GM18498 (cell line): ENCODE measurements at regions not wholly inside any gene's neighbourhood (a gene's known extent, or its start where the extent isn't known, plus 50 kb on each side); places are given as distances from the start of the nearest gene placed in this dataset.

Experiments used
- ATAC-seq: cut with Tn5 transposase; IDR thresholded peaks from one replicate; pipeline ENCODE4 v1.9.1; 2021; ENCODE audit warnings: mild to moderate bottlenecking, moderate library complexity; ENCODE audit not compliant: unreplicated experiment

DNA sequence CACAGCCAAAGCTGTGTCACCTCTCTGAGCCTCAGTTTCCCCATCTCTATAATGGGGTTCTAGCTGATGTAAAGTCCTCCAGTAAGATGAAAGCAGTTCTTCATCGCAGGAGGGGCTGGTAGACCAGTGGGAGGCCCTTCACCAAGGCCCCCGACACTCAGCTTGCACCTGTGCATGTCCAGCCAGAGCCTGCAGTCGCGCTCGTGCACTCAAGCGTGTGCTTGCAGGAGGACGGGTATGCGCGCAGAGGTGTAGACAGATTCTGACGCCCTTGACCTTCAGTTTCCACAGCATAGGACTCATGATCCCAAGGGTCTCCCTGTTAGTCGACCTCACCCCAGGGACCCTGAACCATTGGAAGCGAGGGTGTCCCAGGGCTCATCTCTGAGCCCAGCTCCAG lies 633.7 kb downstream of the TBC1D22A start:
- ATAC-seq: no peak

DNA sequence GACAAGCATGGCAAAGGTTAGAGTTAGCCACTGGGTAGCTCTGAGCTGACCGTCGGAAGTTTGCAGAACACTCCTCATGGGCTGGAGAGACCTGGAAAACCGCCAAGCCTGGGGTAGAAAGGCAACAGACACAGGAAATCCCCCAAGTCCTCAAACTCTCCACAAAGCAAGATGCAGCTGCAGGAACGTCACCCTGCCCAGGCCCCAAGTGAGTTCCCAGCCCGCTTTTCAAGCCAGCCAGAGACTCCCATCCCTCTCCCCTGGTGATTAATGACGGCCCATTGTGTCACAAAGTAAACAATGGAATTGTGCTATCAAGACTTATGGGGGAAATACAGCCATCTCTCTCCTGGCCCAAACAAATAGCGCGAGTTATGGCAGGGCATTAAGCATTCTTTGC lies 633.0 kb downstream of the TBC1D22A start:
- ATAC-seq: no peak

- ATAC-seq: no peak
These were observed 632.3 kb downstream of the TBC1D22A start for GRCh38 chr22:47394504-47395440.

GRCh38 chr22:47393191-47393590 lies 630.7 kb downstream of the TBC1D22A start:
- no peak for ATAC-seq

GRCh38 chr22:47392729-47393128 lies 630.3 kb downstream of the TBC1D22A start:
- ATAC-seq: no peak

- ATAC-seq: no peak
These were observed 629.6 kb downstream of the TBC1D22A start for GRCh38 chr22:47392054-47392347.

- ATAC-seq: no peak
These were observed 629.0 kb downstream of the TBC1D22A start for GRCh38 chr22:47391169-47392053.

DNA sequence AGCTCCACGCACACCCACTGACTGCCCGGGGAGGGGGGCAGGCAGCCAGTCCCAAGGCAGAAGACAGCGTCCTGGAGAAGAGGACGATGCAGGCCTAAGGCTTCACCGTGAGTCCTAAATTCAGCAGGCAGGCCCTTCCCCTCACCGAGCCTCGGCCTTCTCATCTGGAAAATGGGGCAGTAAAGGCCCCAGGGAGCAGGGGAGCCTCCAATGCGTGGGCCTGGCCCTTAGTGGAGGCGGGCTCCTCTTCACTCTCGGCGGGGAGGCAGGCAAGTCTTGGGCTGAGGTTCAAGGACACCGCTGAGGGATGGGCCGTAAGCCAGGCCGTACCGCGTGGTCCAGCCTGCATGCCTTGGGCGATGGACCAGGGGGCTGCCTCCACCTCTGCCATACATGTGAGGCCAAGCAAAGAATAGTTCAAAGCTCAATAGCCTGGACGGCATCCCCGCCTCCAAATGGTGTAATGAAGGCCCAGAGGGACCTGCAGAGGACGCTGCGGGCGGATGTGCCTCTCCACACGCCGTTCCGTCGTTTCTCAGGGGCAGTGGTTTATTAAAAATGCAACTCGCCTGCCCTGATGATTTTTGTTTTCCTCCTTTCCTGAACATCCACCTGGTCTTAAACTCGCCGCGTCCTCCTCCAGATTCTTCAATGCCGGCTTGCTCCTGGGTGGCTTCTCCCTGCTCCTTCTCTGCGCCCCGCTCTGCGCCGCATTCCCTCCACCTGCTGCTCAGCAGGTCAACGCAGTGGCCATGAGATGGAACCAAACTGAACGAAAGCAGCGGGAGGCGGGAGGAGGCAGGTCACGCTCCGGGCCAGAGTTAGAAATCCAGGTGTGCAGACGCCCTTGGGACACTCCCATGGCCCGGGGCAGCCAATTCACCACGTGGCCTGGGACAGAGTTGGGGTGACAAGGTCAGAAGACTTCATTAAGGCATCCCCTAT lies 627.8 kb downstream of the TBC1D22A start:
- ATAC-seq: no peak

- no peak for ATAC-seq
These were observed 626.8 kb downstream of the TBC1D22A start for GRCh38 chr22:47389201-47389600.

- ATAC-seq: no peak
These were observed 626.3 kb downstream of the TBC1D22A start for GRCh38 chr22:47388778-47389177.

GRCh38 chr22:47388331-47388730 lies 625.9 kb downstream of the TBC1D22A start:
- no peak for ATAC-seq

DNA sequence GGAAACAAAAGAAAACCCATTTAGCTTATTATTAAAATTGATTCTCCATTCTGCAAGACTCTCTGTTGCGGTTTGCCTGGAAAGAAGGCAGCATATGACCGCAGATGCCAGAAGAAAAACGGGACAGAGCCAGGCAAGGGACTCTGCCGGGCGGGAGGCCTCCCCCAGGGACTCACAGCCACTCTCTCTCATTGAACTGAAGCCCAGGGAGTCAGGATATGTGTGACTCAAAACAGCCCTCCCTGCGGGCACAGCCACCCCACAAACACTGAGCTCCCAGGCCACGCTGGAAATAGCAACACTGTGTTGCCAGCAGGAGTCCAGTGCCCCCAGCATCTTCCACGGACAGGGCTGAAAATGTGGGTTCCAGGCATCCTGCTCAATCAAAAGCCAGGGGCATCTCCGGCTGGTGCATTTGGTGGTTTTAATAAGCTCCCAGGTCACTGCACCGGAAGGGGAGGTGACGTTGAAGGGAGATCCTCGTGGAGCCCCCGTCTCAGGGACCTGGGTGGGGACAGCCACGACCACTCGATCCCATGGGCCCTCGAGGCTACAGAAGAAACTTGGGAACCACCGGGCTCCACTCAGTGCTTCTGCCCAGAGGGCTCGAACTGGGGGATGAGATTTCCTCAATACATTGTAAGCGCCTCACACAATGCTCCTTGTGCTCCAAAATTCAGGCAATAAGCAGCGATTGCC lies 624.5 kb downstream of the TBC1D22A start:
- ATAC-seq: no peak

- ATAC-seq: no peak
These were observed 622.5 kb downstream of the TBC1D22A start for GRCh38 chr22:47384977-47385376.

DNA sequence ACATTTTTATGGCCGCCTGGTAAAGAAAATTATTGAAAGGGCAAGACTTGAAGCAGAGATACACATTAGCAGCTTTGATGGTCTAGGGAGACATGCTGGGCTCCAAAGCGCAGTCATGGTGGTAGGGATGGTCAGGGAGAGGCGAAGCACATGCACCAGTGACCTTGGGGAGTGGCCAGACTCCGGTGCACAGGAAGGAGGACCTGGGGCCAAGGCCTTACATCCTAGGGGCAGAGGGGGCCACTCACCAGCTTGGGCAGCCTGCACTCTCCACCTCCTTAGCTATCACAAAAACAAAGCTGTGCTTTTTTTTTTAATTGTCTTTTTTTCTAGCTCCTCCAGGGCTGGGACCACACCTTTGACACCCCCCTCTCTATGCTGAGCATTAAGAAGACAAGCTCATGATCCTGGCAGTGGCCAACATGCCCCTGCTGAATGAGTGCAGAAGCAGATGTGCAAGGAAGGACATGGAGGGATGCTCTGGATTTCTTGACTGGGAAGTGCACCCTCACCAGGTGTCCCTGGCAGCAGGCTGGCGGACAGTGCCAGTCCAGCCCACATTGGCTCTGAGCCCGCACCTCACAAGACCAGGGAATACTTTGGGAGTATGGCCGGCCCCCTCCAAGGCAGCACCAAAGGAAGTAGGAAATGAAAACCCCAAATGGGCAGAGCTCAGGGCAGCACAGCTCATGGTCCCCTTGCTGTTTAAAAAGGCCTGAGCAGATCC lies 619.9 kb downstream of the TBC1D22A start:
- no peak for ATAC-seq

DNA sequence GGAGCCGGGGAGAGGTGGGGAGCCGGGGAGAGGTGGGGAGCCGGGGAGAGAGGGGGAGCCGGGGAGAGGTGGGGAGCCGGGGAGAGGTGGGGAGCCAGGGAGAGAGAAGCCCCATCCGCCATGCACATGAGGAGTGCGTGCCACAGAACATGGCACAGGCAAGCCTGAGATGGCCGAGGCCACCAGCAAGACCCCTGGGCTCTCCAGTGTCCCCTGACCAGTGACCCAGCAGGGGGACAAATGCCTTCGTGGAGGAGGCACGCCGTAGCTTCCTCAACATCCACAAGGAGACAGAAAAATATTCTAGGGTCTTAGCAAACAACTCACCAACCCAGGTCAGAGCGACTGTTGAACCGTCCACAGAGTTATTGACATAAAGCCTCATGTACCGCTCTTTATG lies 618.8 kb downstream of the TBC1D22A start:
- no peak for ATAC-seq

- no peak for ATAC-seq
These were observed 618.2 kb downstream of the TBC1D22A start for GRCh38 chr22:47380692-47381091.

- ATAC-seq: no peak
These were observed 616.6 kb downstream of the TBC1D22A start for GRCh38 chr22:47379037-47379436.

DNA sequence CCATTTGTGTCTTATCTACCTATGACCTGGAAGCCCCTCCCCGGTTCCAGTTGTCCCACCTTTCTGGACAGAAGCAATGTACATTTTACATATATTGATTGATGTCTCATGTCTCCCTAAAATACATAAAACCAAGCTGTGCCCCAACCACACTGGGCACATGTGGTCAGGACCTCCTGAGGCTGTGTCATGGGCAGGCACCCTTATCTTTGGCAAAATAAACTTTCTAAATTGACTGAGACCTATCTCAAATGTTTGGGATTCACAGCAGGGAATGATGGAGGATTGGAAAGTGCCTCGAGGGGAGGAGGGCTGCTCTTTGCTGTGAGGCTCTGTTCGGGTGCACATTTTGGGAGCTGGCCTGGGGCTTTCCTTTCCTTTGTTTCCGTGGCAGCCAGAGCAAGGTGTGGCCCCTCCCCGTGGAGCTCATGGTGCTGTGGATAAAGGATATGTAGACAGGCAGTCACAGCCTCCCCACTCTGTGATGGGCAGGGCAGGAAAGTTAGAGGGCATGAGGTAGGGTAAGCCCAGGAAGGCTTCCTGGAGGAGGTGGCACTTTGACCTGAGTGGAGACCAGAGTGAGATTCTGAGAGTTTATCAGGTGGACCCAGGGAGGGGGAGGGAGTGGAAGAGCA lies 615.6 kb downstream of the TBC1D22A start:
- ATAC-seq: no peak

DNA sequence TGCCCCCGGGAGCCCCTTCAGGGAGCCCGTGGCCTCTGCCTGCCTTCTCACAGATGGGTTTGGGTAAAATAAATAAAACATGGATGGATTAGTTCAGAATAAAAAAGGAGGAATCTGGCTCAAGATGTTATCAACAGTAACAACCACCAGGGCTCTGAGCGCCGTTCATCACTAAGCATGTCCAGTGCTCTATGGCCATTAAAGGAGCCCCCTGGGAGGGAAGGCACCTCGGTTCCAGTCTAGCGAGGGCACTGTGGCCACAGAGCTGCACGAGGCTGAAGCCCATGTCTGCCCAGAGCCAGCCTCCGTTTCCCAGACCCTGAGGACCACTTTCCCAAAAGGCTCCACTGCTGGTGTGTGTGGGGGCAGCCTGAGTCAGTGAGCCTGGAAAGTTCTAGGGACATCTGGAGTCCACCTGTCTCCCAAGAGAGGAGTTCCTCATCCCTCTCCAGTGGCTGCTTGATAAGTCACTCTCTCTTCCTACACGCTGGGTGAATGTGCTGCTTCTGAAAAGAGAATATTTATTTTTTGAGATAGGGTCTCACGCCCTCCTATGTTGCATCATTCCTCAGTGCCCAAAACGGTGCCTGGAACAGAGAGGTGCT lies 614.6 kb downstream of the TBC1D22A start:
- no peak for ATAC-seq
